Mesendoderm (in vitro differentiated cells): ENCODE measurements at regions not wholly inside any gene's neighbourhood (a gene's known extent, or its start where the extent isn't known, plus 50 kb on each side); places are given as distances from the start of the nearest gene placed in this dataset.

ENCODE experiments used
- DNase-seq: peaks from one replicate; pipeline ENCODE4 v3.0.0; 2013
- H2AK5ac ChIP-seq: 2 replicates; pipeline ENCODE4 v1.6.1; 2013; ENCODE audit warnings: low read length, inconsistent platforms
- H2BK120ac ChIP-seq: 2 replicates; pipeline ENCODE4 v1.6.1; 2013; ENCODE audit warnings: low read depth, mild to moderate bottlenecking, low read length, moderate library complexity, mixed read lengths
- H2BK15ac ChIP-seq: replicated peaks from 2 replicates; pipeline ENCODE4 v1.6.1; 2013; ENCODE audit warnings: low read depth, mild to moderate bottlenecking, moderate library complexity
- H2BK5ac ChIP-seq: 2 replicates; pipeline ENCODE4 v1.6.1; 2013; ENCODE audit warnings: low read length, inconsistent platforms
- H3K18ac ChIP-seq: 2 replicates; pipeline ENCODE4 v1.6.1; 2013; ENCODE audit warnings: mild to moderate bottlenecking, low read length, mixed read lengths
- H3K23ac ChIP-seq: one replicate; pipeline ENCODE4 v1.6.1; 2013; ENCODE audit warnings: low read length
- H3K27ac ChIP-seq: 2 replicates; pipeline ENCODE4 v1.5.1; 2013; ENCODE audit warnings: low read depth, mild to moderate bottlenecking, inconsistent platforms, low read length, moderate library complexity
- H3K27me3 ChIP-seq: 2 replicates; pipeline ENCODE4 v1.6.1; 2013; ENCODE audit warnings: low read length, control low read depth, mild to moderate bottlenecking, inconsistent platforms; ENCODE audit not compliant: insufficient read depth, poor library complexity
- H3K36me3 ChIP-seq: 2 replicates; pipeline ENCODE4 v1.6.1; 2013; ENCODE audit warnings: low read length, inconsistent platforms; ENCODE audit not compliant: control insufficient read depth, insufficient read depth
- H3K4ac ChIP-seq: one replicate; pipeline ENCODE4 v1.6.1; 2013; ENCODE audit warnings: low read depth, mild to moderate bottlenecking, low read length, moderate library complexity
- H3K4me1 ChIP-seq: 2 replicates; pipeline ENCODE4 v1.6.1; 2013; ENCODE audit warnings: low read depth, low read length, inconsistent platforms; ENCODE audit not compliant: control insufficient read depth
- H3K4me2 ChIP-seq: 2 replicates; pipeline ENCODE4 v1.6.1; 2013; ENCODE audit warnings: low read length
- H3K4me3 ChIP-seq: 2 replicates; pipeline ENCODE4 v1.5.1; 2013; ENCODE audit warnings: mild to moderate bottlenecking, low read length
- H3K56ac ChIP-seq: one replicate; pipeline ENCODE4 v1.6.1; 2013; ENCODE audit warnings: low read length
- H3K79me1 ChIP-seq: 2 replicates; pipeline ENCODE4 v1.6.1; 2013; ENCODE audit warnings: low read length, inconsistent platforms
- H3K79me2 ChIP-seq: 2 replicates; pipeline ENCODE4 v1.6.1; 2013; ENCODE audit warnings: mild to moderate bottlenecking, low read length; ENCODE audit not compliant: control insufficient read depth, insufficient read depth
- H3K9ac ChIP-seq: 2 replicates; pipeline ENCODE4 v1.6.1; 2013; ENCODE audit warnings: low read length, inconsistent platforms
- H4K5ac ChIP-seq: one replicate; pipeline ENCODE4 v1.6.1; 2013; ENCODE audit warnings: low read length
- H4K8ac ChIP-seq: one replicate; pipeline ENCODE4 v1.6.1; 2013; ENCODE audit warnings: low read depth, mild to moderate bottlenecking, control low read depth, low read length, moderate library complexity
- WGBS: extraction: QIAGEN DNeasy Blood & Tissue Kit; methylation state at CpG from one replicate; pipeline ENCODE4 v1.1.7; 2013; ENCODE audit warnings: low lambda C conversion rate, missing lambda C conversion rate; ENCODE audit not compliant: insufficient coverage; ENCODE audit errors: extremely low coverage; 5-methylcytosine and 5-hydroxymethylcytosine counted together

DNA sequence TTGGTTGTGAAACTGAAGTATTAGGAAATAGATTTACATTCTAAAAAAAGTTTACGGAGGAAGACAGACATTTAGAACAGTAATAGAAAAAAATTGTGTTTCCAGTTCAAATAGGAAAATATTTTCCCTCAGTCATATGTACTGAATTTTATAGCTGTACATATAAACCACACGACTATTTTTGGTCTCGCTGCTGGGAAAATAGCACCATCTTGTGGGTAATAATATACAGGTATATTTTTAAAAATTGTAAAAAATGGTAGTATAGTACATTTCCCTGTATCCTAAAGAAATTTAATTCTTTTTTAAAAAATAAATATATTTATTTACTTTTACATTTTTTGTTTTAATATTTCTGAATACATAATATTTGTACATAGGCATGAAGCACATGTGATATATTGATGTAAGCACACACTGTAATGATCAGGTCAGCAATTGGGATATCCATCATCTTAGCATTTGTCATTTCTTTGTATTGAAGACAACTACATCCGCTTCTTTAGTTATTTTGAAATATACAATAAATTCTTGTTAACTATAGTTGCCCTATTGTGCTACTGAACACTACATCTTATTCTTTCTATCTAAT, 168.6 kb downstream of the ALX1 start:
- no CpG with 5 or more reads among the region's 4 CpGs for WGBS
- no peak overlapping the region for H3K4me2 ChIP-seq
- H3K27ac ChIP-seq = no peak overlapping the region
- no peak overlapping the region for H2AK5ac ChIP-seq
- peak overlapping the region; percentile 59 for H2BK15ac ChIP-seq
- H3K79me2 ChIP-seq = no peaks in the 10 kb centered on the region
- H3K56ac ChIP-seq = no peak overlapping the region
- no peak overlapping the region for H3K4me3 ChIP-seq
- H3K36me3 ChIP-seq = no peaks in the 10 kb centered on the region
- H2BK5ac ChIP-seq = no peak overlapping the region
- H3K4ac ChIP-seq = no peak overlapping the region
- no peak overlapping the region for H3K18ac ChIP-seq
- H3K23ac ChIP-seq = no peak overlapping the region
- H4K5ac ChIP-seq = no peak overlapping the region
- H2BK120ac ChIP-seq = no peak overlapping the region
- H3K27me3 ChIP-seq = no peaks in the 10 kb centered on the region
- H4K8ac ChIP-seq = no peak overlapping the region
- H3K9ac ChIP-seq = no peak overlapping the region
- H3K79me1 ChIP-seq = no peaks in the 10 kb centered on the region
- peaks cover 6% of the 10 kb centered on the region for H3K4me1 ChIP-seq
- DNase-seq = no peak

DNA sequence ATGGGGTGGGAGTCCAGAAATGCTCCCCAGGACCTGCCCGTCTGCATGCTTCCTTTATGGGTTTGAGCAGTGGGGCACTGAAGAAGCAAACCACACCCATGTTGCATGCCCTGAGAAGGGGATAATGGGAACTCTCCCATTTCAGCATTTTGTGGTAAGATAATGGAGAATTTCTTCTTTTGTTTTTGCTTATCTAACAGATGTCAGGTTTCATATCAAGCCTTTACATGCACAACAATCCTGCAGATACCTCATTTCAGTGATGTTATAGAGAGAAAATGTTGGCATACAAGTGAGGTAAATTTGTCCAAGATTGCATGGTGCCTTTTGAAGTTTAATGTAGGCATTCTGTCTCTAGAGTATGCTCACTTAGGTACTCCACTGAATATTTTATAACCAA, 177.0 kb downstream of the ALX1 start:
- no peaks in the 10 kb centered on the region for H3K79me2 ChIP-seq
- H3K4me1 ChIP-seq = no peaks in the 10 kb centered on the region
- no peak overlapping the region for H3K9ac ChIP-seq
- H3K27me3 ChIP-seq = no peaks in the 10 kb centered on the region
- no peak overlapping the region for H3K4me2 ChIP-seq
- H3K79me1 ChIP-seq = no peaks in the 10 kb centered on the region
- no peak overlapping the region for H3K23ac ChIP-seq
- H3K4ac ChIP-seq = no peak overlapping the region
- no peak overlapping the region for H3K27ac ChIP-seq
- no peak for DNase-seq
- H2BK5ac ChIP-seq = no peak overlapping the region
- H3K36me3 ChIP-seq = no peaks in the 10 kb centered on the region
- H3K18ac ChIP-seq = no peak overlapping the region
- no peak overlapping the region for H2AK5ac ChIP-seq
- H2BK120ac ChIP-seq = no peak overlapping the region
- no peak overlapping the region for H3K4me3 ChIP-seq
- H4K8ac ChIP-seq = no peak overlapping the region
- no peak overlapping the region for H3K56ac ChIP-seq
- no peak overlapping the region for H2BK15ac ChIP-seq
- no peak overlapping the region for H4K5ac ChIP-seq
- no CpG with 5 or more reads among the region's 1 CpG for WGBS

DNA sequence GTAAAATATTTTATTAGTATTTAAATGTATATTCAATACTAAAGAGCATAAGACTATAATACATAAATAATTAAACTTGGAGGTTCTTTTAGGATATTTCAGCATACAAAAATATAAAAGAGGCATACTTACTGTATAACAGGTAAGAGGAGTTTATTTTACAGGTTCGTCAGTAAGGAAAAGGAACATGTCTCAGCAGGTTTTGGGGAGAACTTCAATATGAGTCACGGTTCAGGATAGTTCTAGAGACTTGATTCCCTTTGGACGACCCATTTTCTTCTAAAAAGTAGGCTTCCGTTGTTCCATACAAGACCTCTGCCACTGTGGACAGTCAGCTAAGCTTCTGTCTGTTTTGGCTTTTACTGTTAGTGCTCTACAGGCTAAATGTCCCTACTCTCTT, 181.1 kb downstream of the ALX1 start:
- H2BK15ac ChIP-seq = peak overlapping the region; percentile 97
- no peak overlapping the region for H3K27ac ChIP-seq
- H3K27me3 ChIP-seq = no peaks in the 10 kb centered on the region
- no peak overlapping the region for H3K4me3 ChIP-seq
- DNase-seq = no peak
- no peak overlapping the region for H2BK120ac ChIP-seq
- no peak overlapping the region for H2AK5ac ChIP-seq
- H3K79me2 ChIP-seq = no peaks in the 10 kb centered on the region
- H4K8ac ChIP-seq = no peak overlapping the region
- H3K56ac ChIP-seq = no peak overlapping the region
- H3K9ac ChIP-seq = no peak overlapping the region
- peak overlapping the region; percentile 92 for H3K18ac ChIP-seq
- no peak overlapping the region for H3K23ac ChIP-seq
- H3K4ac ChIP-seq = peak overlapping the region; percentile 31
- H3K79me1 ChIP-seq = no peaks in the 10 kb centered on the region
- H3K4me1 ChIP-seq = no peaks in the 10 kb centered on the region
- WGBS = no CpG with 5 or more reads among the region's 4 CpGs
- no peak overlapping the region for H3K4me2 ChIP-seq
- no peaks in the 10 kb centered on the region for H3K36me3 ChIP-seq
- H2BK5ac ChIP-seq = no peak overlapping the region
- H4K5ac ChIP-seq = no peak overlapping the region

DNA sequence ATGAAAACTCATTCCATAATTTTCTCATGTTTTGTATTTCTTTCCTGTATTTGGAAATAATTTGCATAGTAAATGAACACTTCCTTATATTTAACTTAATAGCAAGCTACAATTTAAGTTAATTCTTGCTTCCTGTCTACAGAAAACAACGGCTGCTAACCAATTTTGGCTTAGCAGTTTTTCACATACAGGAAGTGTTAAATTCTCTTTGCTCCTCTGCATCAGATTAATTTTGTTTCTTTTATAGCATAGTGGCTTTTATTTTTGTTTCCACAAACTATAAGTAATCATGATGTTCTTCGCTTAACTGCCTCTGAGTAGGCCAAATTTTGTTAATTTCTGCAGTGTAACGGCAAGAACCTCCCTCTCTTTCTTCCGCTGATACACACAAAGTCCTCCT, 182.9 kb downstream of the ALX1 start:
- H3K4me1 ChIP-seq = peaks cover 3% of the 10 kb centered on the region
- H3K79me1 ChIP-seq = no peaks in the 10 kb centered on the region
- no peak overlapping the region for H2BK120ac ChIP-seq
- no peak overlapping the region for H2BK5ac ChIP-seq
- H3K27me3 ChIP-seq = no peaks in the 10 kb centered on the region
- DNase-seq = no peak
- no peak overlapping the region for H3K4me2 ChIP-seq
- no peak overlapping the region for H3K4me3 ChIP-seq
- no CpG with 5 or more reads among the region's 4 CpGs for WGBS
- no peak overlapping the region for H2AK5ac ChIP-seq
- no peaks in the 10 kb centered on the region for H3K79me2 ChIP-seq
- H3K9ac ChIP-seq = no peak overlapping the region
- H3K4ac ChIP-seq = no peak overlapping the region
- H4K8ac ChIP-seq = no peak overlapping the region
- no peak overlapping the region for H4K5ac ChIP-seq
- H3K27ac ChIP-seq = no peak overlapping the region
- no peak overlapping the region for H3K18ac ChIP-seq
- H3K23ac ChIP-seq = no peak overlapping the region
- no peak overlapping the region for H2BK15ac ChIP-seq
- H3K56ac ChIP-seq = no peak overlapping the region
- no peaks in the 10 kb centered on the region for H3K36me3 ChIP-seq

DNA sequence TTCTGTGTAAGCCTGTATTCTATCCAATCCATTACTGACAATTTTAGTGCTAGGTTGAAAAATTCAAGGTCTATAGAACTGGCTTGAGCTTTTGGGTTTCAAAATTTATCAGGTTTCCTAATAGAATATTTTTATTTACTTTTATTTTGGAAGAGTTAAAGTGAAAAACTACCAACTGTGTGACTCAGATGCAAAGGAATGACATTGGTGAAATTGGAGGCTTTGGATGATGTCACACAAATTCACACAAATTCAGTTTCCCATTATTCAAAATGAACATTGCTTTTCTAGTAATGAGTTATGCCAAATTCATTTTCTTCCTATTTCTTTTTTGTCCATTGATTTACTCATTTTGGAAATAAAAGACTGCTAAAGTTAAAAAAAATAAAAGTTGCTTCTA, 186.9 kb downstream of the ALX1 start:
- no peak overlapping the region for H2BK5ac ChIP-seq
- no peak overlapping the region for H3K27ac ChIP-seq
- no peak for DNase-seq
- H3K4ac ChIP-seq = no peak overlapping the region
- no peak overlapping the region for H3K23ac ChIP-seq
- H3K4me3 ChIP-seq = no peak overlapping the region
- H4K8ac ChIP-seq = no peak overlapping the region
- no peaks in the 10 kb centered on the region for H3K79me2 ChIP-seq
- no peaks in the 10 kb centered on the region for H3K36me3 ChIP-seq
- H3K79me1 ChIP-seq = no peaks in the 10 kb centered on the region
- no peak overlapping the region for H4K5ac ChIP-seq
- H3K27me3 ChIP-seq = no peaks in the 10 kb centered on the region
- H3K4me1 ChIP-seq = peaks cover 9% of the 10 kb centered on the region
- H3K9ac ChIP-seq = no peak overlapping the region
- H2BK15ac ChIP-seq = no peak overlapping the region
- H3K56ac ChIP-seq = no peak overlapping the region
- no peak overlapping the region for H2BK120ac ChIP-seq
- H3K18ac ChIP-seq = no peak overlapping the region
- H3K4me2 ChIP-seq = no peak overlapping the region
- H2AK5ac ChIP-seq = no peak overlapping the region
